LoVo (cell line): ENCODE measurements at regions not wholly inside any gene's neighbourhood (a gene's known extent, or its start where the extent isn't known, plus 50 kb on each side); places are given as distances from the start of the nearest gene placed in this dataset.
A peak's percentile ranks its signal among the peaks of the same experiment; 100 is the strongest.

Source experiments
- DNase-seq: peaks from one replicate; pipeline ENCODE4 v3.0.0-alpha.2; 2016; ENCODE audit warnings: low spot score

DNA sequence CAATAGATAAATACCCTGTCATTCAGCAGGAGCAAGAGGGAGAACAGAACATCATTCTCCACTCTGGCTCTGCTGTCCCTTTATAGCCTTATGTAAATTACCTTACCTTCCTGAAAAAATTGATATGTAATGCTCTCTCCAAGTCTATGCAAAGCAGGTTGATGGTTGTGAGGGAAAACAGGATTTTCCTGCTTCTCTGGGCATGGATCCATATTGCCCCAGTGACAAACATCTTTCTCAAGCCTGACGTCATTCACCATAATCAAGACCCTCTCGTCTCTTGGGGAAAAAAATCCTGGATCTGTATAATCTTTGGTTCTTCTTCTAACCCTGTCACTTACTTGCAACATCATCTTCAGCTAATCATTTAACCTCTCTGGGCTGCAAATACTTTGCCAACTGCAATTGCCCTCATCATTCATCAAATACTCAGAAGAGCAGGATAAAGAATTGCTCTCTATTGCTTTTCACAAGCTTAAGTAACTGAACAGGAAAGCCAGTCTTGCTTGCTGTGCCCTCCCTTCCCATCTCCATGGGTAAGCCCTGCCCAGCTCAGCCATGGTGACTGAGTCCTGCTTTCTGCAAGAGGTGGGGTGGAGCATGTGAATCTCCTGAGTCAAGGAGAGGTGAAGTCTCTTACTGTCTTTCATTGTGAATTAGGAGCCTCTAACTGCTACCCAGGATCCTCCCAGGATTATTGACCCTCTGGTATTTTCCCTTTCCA, 123.7 kb upstream of the KLF7 start:
- DNase-seq, result no peak

DNA sequence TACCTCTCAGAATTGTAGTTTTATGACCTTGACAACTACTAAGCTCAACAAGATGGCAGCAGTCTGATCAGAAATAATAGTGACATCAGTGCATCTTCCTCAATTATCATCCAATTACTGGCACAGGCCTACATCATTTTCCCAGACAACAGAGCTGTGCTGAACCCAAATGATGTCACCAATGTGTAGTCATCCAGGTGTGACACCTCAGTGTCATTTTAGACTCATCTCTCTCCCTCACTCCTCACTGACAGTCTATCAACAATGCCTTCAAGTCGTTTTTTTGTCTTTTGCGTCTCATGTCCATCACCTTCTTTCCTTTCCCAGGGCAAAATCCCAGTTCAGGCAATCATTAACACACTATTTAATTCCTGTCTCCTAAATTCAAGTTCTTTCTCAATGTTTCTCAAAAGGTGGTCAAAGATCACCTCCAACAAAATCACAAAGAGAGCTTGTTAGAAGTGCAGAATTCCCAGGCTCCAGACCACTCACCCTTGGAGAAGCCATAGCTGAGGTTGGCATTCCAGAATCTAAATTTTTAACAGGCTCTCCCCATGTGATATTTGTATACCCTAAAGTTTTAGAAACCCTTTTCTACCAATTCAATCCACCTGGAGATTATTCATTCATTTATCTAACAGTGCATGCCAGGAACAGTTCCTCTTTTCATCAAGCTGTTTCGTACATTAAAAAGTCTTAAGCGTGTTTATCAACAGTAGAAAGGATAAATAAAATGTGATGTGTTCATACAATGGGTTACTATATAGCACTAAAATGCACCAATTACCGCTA, 125.3 kb upstream of the KLF7 start:
- DNase-seq, result no peak

DNA sequence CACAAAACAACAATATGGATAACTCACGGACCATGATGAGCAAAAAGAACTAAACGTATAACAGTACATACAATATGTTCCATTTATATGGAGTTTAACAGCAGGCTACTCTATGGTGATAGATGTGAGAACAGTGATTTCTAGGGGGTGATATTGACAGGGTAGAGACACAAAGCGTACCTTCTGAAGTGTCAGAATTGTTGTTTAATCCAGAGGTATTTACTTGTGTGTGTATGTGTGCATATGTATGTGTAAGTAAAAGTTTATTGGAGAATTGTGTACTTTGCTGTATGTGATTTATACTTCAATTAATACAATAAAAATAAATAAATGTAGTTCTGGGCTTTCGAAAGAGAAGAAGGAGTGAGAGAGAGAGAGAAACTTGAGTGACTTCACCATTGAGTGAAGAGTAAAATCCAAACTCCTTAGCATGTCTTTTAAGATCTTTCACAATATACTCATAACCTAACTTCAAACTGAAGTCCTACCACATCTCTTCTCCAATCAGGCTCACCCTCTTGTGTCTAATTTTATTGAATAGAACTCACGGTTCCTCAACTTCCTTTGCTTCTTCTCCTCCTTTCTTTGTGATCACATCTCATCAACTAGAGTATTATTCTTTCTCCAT, 126.0 kb upstream of the KLF7 start:
- DNase-seq, result no peak

DNA sequence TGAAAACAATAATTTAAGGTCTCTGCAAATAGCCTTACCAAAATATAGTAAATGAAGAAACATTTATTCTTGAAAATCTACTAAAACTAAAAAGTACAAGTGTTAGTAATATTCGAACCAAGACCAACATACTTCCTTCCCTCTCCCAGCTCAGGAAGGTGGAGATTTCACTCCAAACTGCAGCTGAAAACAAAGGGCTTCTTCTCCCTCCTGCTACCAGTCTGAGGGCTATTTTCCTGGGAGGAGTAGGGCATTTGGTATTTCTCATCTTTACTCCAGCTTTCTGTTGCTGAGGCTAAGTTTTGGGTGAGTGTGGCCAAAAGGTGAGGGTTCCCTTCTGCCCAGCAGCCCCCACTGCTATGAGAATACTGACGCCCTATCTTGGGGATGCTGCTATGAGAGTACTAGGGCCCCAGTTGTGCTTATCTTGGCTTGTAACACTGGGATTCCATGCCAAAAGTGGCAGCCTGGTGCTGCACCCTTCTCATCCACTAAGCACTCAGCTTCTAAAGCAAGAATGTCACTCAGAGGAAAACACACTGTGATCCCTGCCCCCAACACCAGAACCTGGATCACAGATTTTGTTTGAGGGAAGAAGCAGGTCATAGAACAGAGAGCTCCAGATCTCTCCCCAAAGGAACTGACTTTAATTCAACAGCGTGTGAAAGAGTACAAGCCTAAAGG, 130.7 kb upstream of the KLF7 start:
- DNase-seq, result no peak

DNA sequence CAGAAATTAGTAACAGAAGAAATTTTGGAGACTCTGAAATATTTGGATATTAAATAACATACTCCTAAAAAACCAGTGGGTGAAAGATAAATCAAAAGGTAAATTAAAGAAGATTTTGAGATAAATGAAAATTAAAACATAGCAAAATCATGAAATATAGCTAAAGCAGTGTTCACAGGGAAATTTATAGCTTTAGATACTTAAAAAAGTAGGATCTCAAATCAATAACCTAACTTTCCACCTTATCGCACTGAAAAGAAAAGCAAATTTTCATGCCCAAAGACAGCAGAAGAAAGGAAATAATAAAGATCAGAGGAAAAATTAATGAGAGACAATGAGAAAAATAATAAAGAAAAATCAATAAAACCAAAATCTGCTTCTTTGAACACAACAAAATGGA, 135.1 kb upstream of the KLF7 start:
- DNase-seq, result no peak

DNA sequence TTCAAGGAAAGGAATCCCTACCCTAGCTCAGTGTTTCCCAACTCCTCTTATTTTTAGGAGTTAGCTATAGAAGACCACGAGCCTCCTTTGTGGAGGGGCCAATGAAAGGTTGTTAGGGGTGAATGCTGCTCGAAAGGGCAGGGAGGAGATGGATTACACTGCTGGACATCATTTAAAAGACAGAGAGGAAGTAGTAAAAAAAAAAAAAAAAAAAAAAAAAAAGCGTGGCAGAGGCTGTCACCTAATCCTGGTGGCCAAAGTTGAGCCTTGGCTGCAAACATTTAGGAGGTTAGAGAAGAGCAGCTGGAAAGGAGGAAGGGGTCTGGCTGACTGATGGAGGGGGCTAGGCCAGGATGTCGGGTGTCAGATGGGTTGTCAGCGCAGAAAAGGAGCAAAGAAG, 139.0 kb upstream of the KLF7 start:
- DNase-seq, result no peak

DNA sequence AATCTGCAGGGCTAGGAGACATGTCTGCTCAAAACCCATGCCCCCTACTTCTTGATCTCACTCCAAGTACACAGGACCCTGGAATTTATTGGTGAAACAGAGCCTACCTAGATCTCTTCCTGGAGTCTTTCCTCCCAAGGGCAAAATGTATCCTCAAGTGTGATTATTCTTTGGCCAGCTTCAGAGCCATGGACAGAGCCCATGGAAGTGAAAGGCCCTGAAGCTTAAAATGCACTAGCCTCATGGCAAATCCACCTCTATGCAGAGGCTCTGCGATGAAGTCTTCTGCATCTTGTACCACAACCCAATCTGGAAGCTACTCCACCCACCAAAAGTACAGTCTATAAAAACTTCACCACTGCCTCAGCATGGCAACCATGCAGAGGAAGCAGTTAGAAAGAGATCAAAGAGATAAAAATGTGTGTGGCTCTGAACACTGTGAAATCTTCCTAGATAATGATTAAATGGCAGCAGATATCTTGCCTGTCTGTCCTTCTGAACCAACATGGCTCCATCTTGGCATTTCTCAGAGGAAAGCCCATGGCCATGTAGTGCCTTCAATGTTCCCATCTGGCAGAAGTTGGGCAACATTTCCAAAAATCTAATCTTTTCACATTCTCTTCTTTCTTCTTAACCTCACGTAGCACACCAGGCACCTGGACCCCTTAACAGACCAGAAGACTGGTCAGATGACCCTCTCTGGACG, 142.9 kb upstream of the KLF7 start:
- DNase-seq, result no peak

DNA sequence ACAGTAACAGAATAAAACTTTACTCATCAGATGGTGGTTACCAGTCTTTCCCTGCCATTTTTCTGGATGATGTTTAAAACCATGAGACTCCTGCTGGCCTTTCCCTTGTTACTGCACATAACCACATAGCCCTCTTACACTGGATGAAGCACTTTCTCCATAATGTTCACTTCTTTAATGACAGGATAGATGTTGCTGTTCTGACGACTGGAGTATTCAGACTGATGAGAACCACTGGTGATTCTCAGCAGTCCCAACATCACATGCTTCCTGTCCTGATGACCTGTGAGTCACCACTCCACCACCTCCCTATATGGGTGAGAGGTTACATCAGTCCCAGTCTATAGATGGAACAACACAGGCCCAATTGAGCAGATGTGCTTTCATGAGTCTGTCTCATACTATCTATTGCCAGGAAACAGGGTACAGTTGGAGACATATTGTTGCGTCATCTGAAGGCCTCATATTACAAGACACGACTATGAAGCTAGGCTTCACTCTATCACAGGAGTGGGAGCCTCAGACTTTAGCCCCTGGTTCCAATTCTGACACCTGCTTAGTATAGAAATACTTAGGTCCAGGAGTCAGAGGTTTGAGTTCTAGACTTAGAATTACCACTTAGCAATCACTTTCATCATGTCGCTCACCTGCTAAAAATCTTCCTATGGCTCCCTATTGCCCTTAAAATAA, 145.7 kb upstream of the KLF7 start:
- DNase-seq, result peak; percentile 41

DNA sequence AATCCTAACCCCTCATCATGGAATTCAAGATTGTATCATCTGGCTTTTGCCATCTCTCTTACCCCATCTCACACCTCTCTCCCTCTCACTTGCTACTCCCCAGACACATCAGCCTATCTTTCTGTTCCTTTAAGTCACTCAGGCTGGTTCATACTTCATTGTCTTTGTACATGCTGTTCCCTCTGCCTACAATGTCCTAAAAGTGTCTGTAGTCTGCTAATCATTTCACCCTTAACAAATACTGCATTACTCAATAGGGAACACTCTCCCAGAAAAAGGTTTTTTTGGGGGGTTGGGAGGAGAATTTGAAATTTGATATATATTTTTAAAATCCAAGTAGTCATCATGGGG, 146.2 kb upstream of the KLF7 start:
- no peak for DNase-seq

DNA sequence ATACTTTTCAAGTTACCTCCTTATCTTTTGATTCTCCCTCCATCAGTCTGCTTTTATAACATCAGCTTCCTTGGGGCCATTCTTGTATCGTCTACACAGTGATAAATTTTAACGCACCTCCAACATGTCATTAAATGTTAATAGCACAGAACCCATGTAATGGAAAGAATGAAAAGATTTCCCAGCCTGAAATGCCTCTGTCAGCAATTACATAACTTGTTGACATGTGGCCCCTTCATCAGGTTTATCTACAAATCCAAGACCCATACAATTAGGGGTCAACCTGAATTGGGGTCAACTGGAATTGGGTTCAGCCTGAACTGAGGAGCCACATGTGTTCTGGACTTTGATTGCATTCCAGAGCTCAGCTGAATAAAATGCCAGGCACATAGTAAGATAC, 148.2 kb upstream of the KLF7 start:
- no peak for DNase-seq

DNA sequence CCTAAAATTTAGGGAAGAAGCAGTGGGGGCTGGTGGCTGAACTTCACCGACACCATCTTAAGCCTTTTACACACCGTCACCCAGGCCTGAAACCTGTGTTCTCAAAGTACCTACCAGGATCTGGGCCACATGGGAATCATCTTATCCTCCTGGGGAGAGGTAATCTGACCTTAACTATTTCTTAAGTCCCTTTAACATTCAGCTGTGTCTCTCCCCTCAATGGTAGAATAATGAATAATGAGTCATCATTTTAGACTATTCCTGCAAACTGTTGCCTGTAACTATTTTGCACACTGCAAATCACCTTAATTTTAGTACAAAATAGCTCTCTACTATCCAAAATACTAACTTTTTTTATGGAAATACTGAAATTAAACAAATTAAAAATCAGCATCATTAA, 149.4 kb upstream of the KLF7 start:
- no peak for DNase-seq

DNA sequence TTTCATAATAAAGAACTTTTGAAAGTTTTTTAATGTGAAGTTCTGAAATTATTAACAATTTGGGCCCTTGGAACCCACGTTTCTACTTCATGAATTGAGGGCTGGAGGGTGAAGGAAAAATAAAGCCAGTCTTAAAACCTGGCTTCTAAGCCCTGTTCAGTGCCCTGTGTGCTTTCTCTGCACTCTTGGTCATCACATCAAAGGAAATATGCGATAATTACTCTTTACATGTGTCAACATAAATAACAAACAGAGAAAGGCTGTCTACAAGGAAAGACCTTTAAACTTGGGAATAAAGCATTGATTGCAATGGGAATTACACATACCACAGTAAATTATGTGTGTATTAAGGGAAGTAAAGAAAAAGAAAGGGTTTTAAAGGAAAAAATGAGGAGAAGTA, 150.7 kb upstream of the KLF7 start:
- DNase-seq, result no peak

DNA sequence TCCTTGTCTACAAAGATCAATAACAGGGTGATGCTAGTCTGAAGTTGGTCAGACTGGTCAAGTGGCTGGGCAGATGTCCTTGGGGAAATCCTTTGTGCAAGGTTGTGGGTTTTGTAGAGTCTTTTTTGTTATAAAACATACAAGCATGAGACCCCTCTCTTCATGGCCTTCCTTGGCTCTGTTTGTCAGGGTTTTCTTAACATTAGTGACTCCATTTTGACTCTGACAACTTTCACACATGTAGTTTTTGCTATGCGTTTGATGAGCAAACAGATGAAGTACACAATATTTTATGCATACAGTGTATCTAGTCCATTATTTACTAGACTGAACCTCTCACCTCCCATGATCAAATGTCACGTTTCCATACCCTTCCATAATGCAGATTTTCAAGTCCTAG, 151.2 kb upstream of the KLF7 start:
- DNase-seq, result no peak

DNA sequence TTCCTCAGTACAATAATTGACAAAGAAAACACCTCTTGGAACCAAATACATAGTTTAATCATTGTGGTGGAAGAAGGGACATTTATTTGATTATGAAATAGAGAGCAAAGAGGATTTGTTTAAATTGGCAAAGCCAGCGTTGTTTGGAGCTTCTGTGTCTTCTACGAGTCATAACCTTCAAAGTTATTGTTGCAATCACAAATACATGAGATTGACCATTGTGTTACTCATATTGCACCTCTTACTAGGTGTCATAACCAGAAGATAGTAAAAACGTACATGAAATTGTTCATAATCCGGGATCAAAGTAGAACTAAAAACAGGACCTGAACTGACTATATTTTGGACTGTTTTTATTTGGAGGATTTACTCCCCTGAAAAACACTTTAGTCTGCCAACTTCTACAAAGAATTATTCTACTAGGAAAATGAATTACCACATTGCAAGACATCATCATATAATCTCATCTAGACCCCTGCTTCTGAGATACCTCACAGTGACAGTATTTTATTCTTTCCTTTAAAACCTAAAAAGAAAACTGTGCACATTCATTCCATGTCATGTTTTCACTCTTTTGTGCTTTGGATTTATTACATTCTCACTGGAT, 151.7 kb upstream of the KLF7 start:
- DNase-seq, result peak; percentile 12

DNA sequence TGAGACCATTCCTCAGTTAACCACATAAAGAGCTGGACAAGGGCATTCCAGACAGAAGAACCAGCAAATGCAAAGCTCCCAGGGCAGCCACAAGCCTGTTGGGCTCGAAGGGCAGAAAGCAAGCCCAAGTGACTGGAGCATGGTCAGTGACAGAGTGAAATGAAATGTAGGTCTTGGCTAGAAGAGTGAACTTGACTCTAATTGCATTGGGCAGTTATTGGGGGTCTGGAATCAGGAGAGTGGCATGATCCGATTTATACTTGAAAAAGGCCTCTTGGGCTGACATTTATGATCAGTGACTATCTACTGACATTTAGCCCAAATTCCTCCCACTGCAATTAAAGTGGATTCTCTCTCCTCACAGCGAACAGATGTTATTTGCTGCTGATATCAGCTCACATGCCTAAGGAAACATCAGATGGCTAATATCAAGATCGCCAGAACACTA, 152.5 kb upstream of the KLF7 start:
- DNase-seq, result no peak

DNA sequence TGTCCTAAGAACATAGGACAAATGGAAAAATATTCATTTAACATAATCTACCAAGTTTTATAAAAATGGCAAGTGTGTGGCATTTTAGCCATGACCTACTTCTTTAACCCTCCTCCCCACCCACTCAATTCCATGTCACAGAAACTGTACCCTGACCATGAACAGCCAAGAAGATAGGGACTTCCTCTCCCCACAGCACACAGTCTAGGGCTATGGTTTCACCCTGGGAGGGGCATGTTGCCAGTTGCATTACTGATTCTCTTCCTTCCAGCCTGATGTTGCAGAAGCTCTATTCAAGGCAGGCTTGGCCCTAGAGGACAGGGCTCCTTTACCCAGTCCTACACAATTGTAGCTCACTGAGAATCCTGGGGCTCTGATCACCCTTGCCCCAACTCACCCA, 153.6 kb upstream of the KLF7 start:
- DNase-seq, result no peak

DNA sequence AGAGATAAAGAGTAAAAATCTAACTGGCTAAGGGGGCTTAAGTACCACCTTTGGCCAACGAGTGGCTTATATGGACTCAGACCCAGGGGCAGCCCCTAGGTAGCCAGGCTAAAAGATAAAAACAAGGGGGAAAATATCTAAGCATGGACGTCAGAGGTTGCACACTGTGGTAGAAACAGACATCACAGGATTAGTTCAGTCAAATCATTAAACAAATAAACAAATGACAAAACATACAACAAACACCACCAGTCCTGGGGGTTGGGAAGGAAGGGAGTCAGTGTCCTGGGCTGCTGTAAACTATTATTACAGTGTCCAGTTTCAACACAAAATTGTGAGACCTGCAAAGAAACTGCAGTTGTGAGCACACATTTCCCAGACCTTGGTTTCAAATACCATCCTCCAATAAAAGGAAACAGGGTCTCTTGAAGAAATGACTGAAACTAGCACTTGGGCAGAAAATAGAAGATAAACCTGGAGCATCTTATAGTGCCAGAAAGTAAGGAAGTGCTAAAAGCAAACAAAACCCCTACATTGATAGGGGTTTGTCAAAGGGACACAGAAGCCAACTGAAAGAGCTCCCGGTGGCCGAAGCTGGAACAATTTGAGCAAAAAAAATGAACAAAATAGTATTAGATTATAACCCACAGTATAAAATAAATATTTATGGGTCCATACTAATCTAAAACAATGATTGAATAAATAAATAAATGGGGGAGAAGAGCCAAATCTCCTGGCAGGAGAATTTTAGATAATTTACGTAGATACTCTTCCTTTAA, 154.8 kb upstream of the KLF7 start:
- DNase-seq, result no peak

DNA sequence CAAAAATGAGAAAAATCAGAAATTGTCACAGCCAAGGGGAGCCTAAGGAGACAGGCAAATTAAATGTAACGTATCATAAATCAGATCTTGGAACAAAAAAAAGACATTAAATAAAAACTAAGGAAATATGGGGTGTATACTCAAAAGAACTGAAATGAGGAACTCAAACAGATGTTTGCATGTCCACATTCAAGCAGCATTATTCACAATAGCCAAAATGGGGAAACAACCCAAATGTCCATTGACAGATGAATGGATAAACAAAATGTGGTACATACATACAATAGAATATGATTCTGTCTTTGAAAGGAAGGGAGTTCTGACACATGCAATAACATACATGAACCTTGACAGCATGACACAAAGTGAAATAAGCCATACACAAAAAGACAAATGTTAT, 155.8 kb upstream of the KLF7 start:
- no peak for DNase-seq

DNA sequence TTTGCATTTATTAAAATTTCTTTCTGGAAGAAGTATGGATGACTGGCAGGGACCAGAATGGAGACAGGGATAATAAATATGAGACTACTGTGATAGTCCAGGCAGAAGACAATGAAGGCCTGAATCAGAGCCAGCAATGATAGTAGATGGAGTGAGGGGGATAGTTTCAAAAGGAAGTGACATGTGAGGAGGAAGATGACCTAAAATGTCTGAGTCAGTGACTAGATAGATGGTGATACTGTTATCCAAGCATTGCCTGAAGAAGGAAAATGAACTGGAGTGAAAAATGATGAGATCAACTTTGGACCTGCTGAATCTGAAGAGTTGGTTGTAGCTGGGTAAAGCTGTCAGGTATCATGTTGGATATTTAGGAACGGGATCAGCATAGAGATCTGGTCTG, 158.3 kb upstream of the KLF7 start:
- DNase-seq, result no peak

DNA sequence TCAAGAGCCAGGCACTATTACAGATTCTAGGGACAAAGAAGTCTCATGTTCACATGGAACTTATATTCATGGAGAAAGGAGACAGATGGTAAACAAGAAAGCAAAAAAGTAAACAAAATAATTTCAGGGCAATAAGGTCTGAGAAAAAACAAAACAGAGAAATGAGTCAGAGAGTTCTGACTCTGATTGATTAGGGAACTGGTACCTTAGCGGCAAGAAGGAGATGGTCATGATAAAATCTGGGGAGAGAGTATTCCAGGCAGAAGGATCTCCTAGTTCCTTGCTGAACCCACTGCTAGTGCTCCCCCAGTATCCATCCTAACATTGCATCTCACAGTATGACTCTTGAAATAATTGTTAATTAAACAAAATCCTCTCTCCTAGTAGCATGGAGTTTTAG, 161.8 kb upstream of the KLF7 start:
- DNase-seq, result no peak
